MM.1S (cell line): ENCODE measurements at regions not wholly inside any gene's neighbourhood (a gene's known extent, or its start where the extent isn't known, plus 50 kb on each side); places are given as distances from the start of the nearest gene placed in this dataset.

Source experiments
- DNase-seq: peaks from one replicate; pipeline ENCODE4 v3.0.0-alpha.2; 2015
- H2AFZ ChIP-seq: fragments of 300-600 bp; sonication (generic); 2 replicates; pipeline ENCODE4 v1.6.0; 2016; ENCODE audit warnings: antibody characterized with exemption, low read length
- H3F3A ChIP-seq: fragments of 300-600 bp; sonication (generic); 2 replicates; pipeline ENCODE4 v1.6.1; 2016; ENCODE audit warnings: mild to moderate bottlenecking, antibody characterized with exemption, low read length, moderate library complexity, mixed read lengths; ENCODE audit not compliant: insufficient read depth
- H3K27ac ChIP-seq: fragments of 300-600 bp; sonication (generic); 2 replicates; pipeline ENCODE4 v1.5.1; 2016; ENCODE audit warnings: mild to moderate bottlenecking, low read length
- H3K27me3 ChIP-seq: fragments of 300-600 bp; sonication (generic); replicated peaks from 2 replicates; pipeline ENCODE4 v1.6.0; 2016; ENCODE audit warnings: low read length; ENCODE audit not compliant: insufficient read depth
- H3K36me3 ChIP-seq: fragments of 300-600 bp; sonication (generic); replicated peaks from 2 replicates; pipeline ENCODE4 v1.6.1; 2016; ENCODE audit warnings: mild to moderate bottlenecking, low read length, mixed read lengths; ENCODE audit not compliant: insufficient read depth
- H3K4me1 ChIP-seq: fragments of 300-600 bp; sonication (generic); 2 replicates; pipeline ENCODE4 v1.6.1; 2016; ENCODE audit warnings: low read length, mixed read lengths
- H3K4me2 ChIP-seq: fragments of 300-600 bp; sonication (generic); 2 replicates; pipeline ENCODE4 v1.6.0; 2016; ENCODE audit warnings: low read depth, low read length
- H3K4me3 ChIP-seq: fragments of 300-600 bp; sonication (generic); 2 replicates; pipeline ENCODE4 v1.5.1; 2016; ENCODE audit warnings: low read length, mixed read lengths
- H3K79me2 ChIP-seq: fragments of 300-600 bp; sonication (generic); 2 replicates; pipeline ENCODE4 v1.6.1; 2016; ENCODE audit warnings: mixed run types, low read length, mixed read lengths
- H3K9ac ChIP-seq: fragments of 300-600 bp; sonication (generic); 2 replicates; pipeline ENCODE4 v1.6.1; 2016; ENCODE audit warnings: low read length, mixed read lengths
- H3K9me2 ChIP-seq: fragments of 300-600 bp; sonication (generic); replicated peaks from 2 replicates; pipeline ENCODE4 v1.6.1; 2016; ENCODE audit warnings: mild to moderate bottlenecking, low read length, mixed read lengths; ENCODE audit not compliant: insufficient read depth
- H3K9me3 ChIP-seq: fragments of 300-600 bp; sonication (generic); replicated peaks from 2 replicates; pipeline ENCODE4 v1.6.1; 2016; ENCODE audit warnings: mild to moderate bottlenecking, low read length, mixed read lengths; ENCODE audit not compliant: insufficient read depth
- H4K20me1 ChIP-seq: fragments of 300-600 bp; sonication (generic); 2 replicates; pipeline ENCODE4 v1.6.1; 2016; ENCODE audit warnings: mild to moderate bottlenecking, low read length, moderate library complexity, mixed read lengths; ENCODE audit not compliant: insufficient read depth
- CTCF ChIP-seq: fragments of 300-600 bp; sonication (generic); IDR thresholded peaks from 2 replicates; pipeline ENCODE4 v1.5.1; 2016; ENCODE audit warnings: antibody characterized with exemption, low read length, mixed read lengths
- EZH2 ChIP-seq: fragments of 300-600 bp; sonication (generic); optimal IDR thresholded peaks from 2 replicates; pipeline ENCODE3; 2017; ENCODE audit warnings: low read depth, mild to moderate bottlenecking, antibody characterized with exemption, low read length, mixed read lengths
- EZH2phosphoT487 ChIP-seq: fragments of 300-600 bp; sonication (generic); IDR thresholded peaks from 2 replicates; pipeline ENCODE4 v1.6.1; 2018; ENCODE audit warnings: antibody characterized with exemption, low read length

GRCh38 chr18:22303927-22304326 lies 113.8 kb downstream of the CTAGE1 start:
- Histone ChIP-seq H3K9me3 (no peaks in the 10 kb centered on the region), H3K9ac (no peak overlapping the region), H3K27me3 (no peaks in the 10 kb centered on the region), H3K4me1 (no peaks in the 10 kb centered on the region), H2AFZ (no peak overlapping the region), H3K27ac (no peak overlapping the region), H3K9me2 (no peaks in the 10 kb centered on the region), H4K20me1 (no peaks in the 10 kb centered on the region), H3F3A (no peaks in the 10 kb centered on the region), H3K4me2 (no peak overlapping the region), H3K79me2 (no peaks in the 10 kb centered on the region), H3K36me3 (no peaks in the 10 kb centered on the region), H3K4me3 (no peak overlapping the region)
- TF ChIP-seq EZH2 (no peak), CTCF (no peak), EZH2phosphoT487 (no peak)
- DNase-seq: no peak

GRCh38 chr18:22302144-22302543 lies 115.6 kb downstream of the CTAGE1 start:
- Histone ChIP-seq H3K4me1 (no peaks in the 10 kb centered on the region), H3K27ac (no peak overlapping the region), H3K9me2 (no peaks in the 10 kb centered on the region), H3K36me3 (no peaks in the 10 kb centered on the region), H3K27me3 (no peaks in the 10 kb centered on the region), H2AFZ (no peak overlapping the region), H3K4me2 (no peak overlapping the region), H3K4me3 (no peak overlapping the region), H3K79me2 (no peaks in the 10 kb centered on the region), H4K20me1 (no peaks in the 10 kb centered on the region), H3K9ac (no peak overlapping the region), H3K9me3 (no peaks in the 10 kb centered on the region), H3F3A (no peaks in the 10 kb centered on the region)
- no peak for TF ChIP-seq CTCF
- no peak for DNase-seq

GRCh38 chr18:22300665-22301636 lies 116.8 kb downstream of the CTAGE1 start:
- no peaks in the 10 kb centered on the region for H3K27me3 ChIP-seq
- no peak overlapping the region for H3K4me2 ChIP-seq
- no peak for DNase-seq
- no peak for TF ChIP-seq EZH2
- TF ChIP-seq EZH2phosphoT487: no peak
- TF ChIP-seq CTCF: no peak
- no peaks in the 10 kb centered on the region for H3K79me2 ChIP-seq
- no peaks in the 10 kb centered on the region for H3K36me3 ChIP-seq
- no peaks in the 10 kb centered on the region for H3F3A ChIP-seq
- H3K9me2 ChIP-seq: no peaks in the 10 kb centered on the region
- H3K4me1 ChIP-seq: no peaks in the 10 kb centered on the region
- H4K20me1 ChIP-seq: no peaks in the 10 kb centered on the region
- no peak overlapping the region for H3K4me3 ChIP-seq
- no peaks in the 10 kb centered on the region for H3K9me3 ChIP-seq
- H2AFZ ChIP-seq: no peak overlapping the region
- H3K9ac ChIP-seq: no peak overlapping the region
- H3K27ac ChIP-seq: no peak overlapping the region
